ENCODE measurements at regions not wholly inside any gene's neighbourhood (a gene's known extent, or its start where the extent isn't known, plus 50 kb on each side); places are given as distances from the start of the nearest gene placed in this dataset.

DNA sequence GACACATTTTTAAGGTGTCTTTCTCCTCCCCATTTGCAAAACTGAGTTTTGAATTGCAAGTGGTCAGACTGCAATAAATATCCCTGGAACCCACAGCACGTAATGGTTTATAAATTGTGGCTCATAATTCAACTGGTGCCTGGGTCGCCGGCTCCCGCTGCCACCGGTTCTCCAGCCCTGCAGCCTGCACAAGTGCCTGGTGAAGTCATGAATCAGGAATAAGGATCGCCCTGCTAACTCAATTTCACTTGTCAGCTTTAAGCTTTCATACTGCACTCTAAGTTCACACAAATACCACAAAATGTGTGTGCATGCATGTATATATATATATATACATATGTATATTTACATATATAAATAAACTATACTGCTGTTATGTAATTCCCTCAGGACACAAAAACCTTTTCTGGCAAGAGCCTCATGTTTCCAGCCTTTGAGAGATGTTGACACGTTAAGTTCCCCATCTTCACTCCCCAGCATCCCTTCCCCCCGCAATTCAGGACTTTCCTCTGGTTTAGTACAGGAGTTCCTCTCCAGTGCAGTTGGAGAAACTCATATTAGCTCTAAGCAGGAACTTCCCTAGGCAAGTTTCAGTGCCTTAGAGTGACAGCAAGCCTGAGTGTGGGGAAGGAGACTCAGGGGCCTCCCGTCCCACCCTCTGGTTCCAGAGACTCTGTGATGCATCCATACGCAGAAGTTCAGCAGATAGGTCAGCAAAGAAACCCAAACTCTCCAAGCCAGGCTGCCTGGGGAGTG, 129.2 kb upstream of the UNC5B start:
- TF ChIP-seq, protein P1, sequence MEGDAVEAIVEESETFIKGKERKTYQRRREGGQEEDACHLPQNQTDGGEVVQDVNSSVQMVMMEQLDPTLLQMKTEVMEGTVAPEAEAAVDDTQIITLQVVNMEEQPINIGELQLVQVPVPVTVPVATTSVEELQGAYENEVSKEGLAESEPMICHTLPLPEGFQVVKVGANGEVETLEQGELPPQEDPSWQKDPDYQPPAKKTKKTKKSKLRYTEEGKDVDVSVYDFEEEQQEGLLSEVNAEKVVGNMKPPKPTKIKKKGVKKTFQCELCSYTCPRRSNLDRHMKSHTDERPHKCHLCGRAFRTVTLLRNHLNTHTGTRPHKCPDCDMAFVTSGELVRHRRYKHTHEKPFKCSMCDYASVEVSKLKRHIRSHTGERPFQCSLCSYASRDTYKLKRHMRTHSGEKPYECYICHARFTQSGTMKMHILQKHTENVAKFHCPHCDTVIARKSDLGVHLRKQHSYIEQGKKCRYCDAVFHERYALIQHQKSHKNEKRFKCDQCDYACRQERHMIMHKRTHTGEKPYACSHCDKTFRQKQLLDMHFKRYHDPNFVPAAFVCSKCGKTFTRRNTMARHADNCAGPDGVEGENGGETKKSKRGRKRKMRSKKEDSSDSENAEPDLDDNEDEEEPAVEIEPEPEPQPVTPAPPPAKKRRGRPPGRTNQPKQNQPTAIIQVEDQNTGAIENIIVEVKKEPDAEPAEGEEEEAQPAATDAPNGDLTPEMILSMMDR (conservative IDR thresholded peaks at IDR 0.05; ENCODE audit: low read depth, low read length) = no peak
- TF ChIP-seq CEBPB (IDR thresholded peaks at IDR 0.05; ENCODE audit: low read depth, low read length) (no peak), POLR2A (IDR thresholded peaks at IDR 0.05; ENCODE audit: low read depth, low read length) (no peak), CHD1 (IDR thresholded peaks at IDR 0.05; ENCODE audit: low read depth, low read length) (no peak), MAZ (IDR thresholded peaks at IDR 0.05; ENCODE audit: borderline replicate concordance, low read depth, low read length) (no peak), RFX5 (IDR thresholded peaks at IDR 0.05; ENCODE audit: low read depth, low read length) (no peak), RAD21 (IDR thresholded peaks at IDR 0.05; ENCODE audit: low read length) (no peak), BHLHE40 (IDR thresholded peaks at IDR 0.05; ENCODE audit: low read depth, low read length) (no peak)
- TF ChIP-seq, protein P2, sequence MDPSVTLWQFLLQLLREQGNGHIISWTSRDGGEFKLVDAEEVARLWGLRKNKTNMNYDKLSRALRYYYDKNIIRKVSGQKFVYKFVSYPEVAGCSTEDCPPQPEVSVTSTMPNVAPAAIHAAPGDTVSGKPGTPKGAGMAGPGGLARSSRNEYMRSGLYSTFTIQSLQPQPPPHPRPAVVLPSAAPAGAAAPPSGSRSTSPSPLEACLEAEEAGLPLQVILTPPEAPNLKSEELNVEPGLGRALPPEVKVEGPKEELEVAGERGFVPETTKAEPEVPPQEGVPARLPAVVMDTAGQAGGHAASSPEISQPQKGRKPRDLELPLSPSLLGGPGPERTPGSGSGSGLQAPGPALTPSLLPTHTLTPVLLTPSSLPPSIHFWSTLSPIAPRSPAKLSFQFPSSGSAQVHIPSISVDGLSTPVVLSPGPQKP (IDR thresholded peaks at IDR 0.05; ENCODE audit: borderline replicate concordance, low read depth, low read length) = no peak
- TF ChIP-seq, protein P3, sequence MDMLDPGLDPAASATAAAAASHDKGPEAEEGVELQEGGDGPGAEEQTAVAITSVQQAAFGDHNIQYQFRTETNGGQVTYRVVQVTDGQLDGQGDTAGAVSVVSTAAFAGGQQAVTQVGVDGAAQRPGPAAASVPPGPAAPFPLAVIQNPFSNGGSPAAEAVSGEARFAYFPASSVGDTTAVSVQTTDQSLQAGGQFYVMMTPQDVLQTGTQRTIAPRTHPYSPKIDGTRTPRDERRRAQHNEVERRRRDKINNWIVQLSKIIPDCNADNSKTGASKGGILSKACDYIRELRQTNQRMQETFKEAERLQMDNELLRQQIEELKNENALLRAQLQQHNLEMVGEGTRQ (IDR thresholded peaks at IDR 0.05; ENCODE audit: low read depth, low read length) = no peak

All from IMR-90 (cell line).